ENCODE measurements at regions not wholly inside any gene's neighbourhood (a gene's known extent, or its start where the extent isn't known, plus 50 kb on each side); places are given as distances from the start of the nearest gene placed in this dataset.
"Not testable (repeated sequence)": the region's sequence is repeated elsewhere in the genome, so short reads cannot be mapped to it uniquely, and the experiment has no call there.

DNA sequence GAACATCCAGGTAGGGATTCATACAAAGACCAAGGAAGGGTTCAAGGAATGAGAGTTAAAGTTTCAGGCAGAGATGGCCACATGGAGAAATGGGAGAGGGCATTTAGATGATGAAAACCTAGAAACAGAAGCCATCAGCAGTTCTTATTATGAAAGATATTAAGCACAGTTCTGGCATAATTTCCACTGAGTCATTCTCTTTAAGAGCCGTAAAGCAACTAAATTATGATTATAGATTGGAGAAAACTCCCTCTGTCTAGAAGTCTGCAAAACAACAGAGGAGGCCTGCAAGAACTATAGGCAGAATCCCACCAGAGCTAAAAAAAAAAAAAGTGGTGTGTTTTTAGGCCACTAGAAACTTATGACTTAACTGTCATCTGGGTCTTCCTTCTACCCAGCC, 157.1 kb upstream of the MPDZ start:
- Mint-ChIP-seq H3K4me1 (no peaks in the 10 kb centered on the region), H3K27ac (no peak overlapping the region), H3K9me3 (peaks cover 2 to 3% of the 10 kb centered on the region in 2 donors), H3K27me3 (ENCODE audit: low read depth in 2 of 2) (no peaks in the 10 kb centered on the region), H3K4me3 (no peak overlapping the region), H3K36me3 (no peaks in the 10 kb centered on the region)
- DNase-seq (no peak), ATAC-seq (no peak)
- intact Hi-C loops (cut with micrococcal nuclease) = no loop called here
- H3K36me3 ChIP-seq (ENCODE audit: control insufficient read depth, insufficient read depth, low read length) = no peaks in the 10 kb centered on the region
- no peaks in the 10 kb centered on the region for H3K27me3 ChIP-seq (ENCODE audit: control insufficient read depth, insufficient read depth, low read length)
- H3K9me3 ChIP-seq (ENCODE audit: control insufficient read depth, insufficient read depth, low read length) = no peaks in the 10 kb centered on the region
- H3K27ac ChIP-seq (ENCODE audit: low read length) = no peak overlapping the region
- H3K4me3 ChIP-seq (ENCODE audit: low read length) = no peak overlapping the region
- no peaks in the 10 kb centered on the region for H3K4me1 ChIP-seq (ENCODE audit: control insufficient read depth, insufficient read depth, low read length)
- whole genome bisulfite sequencing (ENCODE audit: insufficient coverage) = no CpG with 5 or more reads among the region's 1 CpG
- TF ChIP-seq, protein P1, sequence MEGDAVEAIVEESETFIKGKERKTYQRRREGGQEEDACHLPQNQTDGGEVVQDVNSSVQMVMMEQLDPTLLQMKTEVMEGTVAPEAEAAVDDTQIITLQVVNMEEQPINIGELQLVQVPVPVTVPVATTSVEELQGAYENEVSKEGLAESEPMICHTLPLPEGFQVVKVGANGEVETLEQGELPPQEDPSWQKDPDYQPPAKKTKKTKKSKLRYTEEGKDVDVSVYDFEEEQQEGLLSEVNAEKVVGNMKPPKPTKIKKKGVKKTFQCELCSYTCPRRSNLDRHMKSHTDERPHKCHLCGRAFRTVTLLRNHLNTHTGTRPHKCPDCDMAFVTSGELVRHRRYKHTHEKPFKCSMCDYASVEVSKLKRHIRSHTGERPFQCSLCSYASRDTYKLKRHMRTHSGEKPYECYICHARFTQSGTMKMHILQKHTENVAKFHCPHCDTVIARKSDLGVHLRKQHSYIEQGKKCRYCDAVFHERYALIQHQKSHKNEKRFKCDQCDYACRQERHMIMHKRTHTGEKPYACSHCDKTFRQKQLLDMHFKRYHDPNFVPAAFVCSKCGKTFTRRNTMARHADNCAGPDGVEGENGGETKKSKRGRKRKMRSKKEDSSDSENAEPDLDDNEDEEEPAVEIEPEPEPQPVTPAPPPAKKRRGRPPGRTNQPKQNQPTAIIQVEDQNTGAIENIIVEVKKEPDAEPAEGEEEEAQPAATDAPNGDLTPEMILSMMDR (IDR thresholded peaks at IDR 0.05) = no peak

DNA sequence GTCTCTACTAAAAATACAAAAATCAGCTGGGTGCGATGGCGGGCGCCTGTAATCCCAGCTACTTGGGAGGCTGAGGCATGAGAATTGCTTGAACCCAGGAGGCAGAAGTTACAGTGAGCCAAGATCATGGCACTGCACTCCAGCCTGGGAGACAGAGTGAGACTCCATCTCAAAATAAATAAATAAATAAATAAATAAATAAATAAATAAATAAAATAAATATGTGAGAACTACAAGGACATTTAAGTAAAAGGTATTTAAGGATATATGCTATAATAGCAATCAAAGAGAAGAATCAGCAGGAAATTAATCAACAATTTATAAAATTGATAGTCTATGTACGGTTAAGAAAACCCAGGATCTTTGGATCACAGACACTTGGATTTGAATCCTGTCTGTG, 154.0 kb upstream of the MPDZ start:
- WGBS (ENCODE audit: insufficient coverage) = 98% methylated on average over 3 of the region's 4 CpGs
- H3K27ac ChIP-seq (ENCODE audit: low read length); H3K36me3 ChIP-seq (ENCODE audit: control insufficient read depth, insufficient read depth, low read length); H3K27ac Mint-ChIP-seq; H3K9me3 ChIP-seq (ENCODE audit: control insufficient read depth, insufficient read depth, low read length); H3K4me1 ChIP-seq (ENCODE audit: control insufficient read depth, insufficient read depth, low read length); H3K4me1 Mint-ChIP-seq; H3K4me3 Mint-ChIP-seq; DNase-seq; H3K4me3 ChIP-seq (ENCODE audit: low read length); H3K9me3 Mint-ChIP-seq; ATAC-seq; H3K27me3 ChIP-seq (ENCODE audit: control insufficient read depth, insufficient read depth, low read length); H3K27me3 Mint-ChIP-seq (ENCODE audit: low read depth in 2 of 2); H3K36me3 Mint-ChIP-seq; intact Hi-C loops (cut with micrococcal nuclease): not testable (repeated sequence)

DNA sequence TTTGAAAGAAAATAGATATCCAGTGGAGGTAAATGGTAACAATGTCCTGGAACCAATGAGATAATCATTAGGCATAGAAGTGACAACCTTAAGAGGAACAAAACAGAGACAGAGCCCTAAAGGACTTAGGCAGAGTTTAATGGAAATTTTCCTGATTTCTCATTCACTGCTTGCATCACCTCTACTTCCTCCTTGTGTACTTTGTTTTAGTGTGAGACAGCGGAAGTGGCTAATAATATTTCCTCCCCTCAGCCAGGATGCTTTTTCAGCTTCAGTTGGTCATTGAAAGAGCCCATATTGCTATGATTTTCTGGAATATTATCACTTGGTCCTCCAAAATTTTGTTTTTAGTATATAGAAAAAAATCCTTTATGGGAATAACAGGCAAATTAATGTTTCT, 153.4 kb upstream of the MPDZ start:
- H3K9me3 Mint-ChIP-seq = peaks cover 0 to 2% of the 10 kb centered on the region in 2 donors
- ATAC-seq = no peak
- peaks cover 4% of the 10 kb centered on the region for H3K9me3 ChIP-seq (ENCODE audit: control insufficient read depth, insufficient read depth, low read length)
- WGBS (ENCODE audit: insufficient coverage) = no CpG with 5 or more reads among the region's 1 CpG
- no peaks in the 10 kb centered on the region for H3K36me3 Mint-ChIP-seq
- no peaks in the 10 kb centered on the region for H3K36me3 ChIP-seq (ENCODE audit: control insufficient read depth, insufficient read depth, low read length)
- no peak overlapping the region for H3K4me3 ChIP-seq (ENCODE audit: low read length)
- TF ChIP-seq, protein P1 (IDR thresholded peaks at IDR 0.05) = no peak
- no peak overlapping the region for H3K27ac Mint-ChIP-seq
- intact Hi-C loops (cut with micrococcal nuclease) = no loop called here
- DNase-seq = no peak
- H3K4me3 Mint-ChIP-seq = no peak overlapping the region
- H3K27me3 ChIP-seq (ENCODE audit: control insufficient read depth, insufficient read depth, low read length) = no peaks in the 10 kb centered on the region
- no peaks in the 10 kb centered on the region for H3K4me1 Mint-ChIP-seq
- H3K4me1 ChIP-seq (ENCODE audit: control insufficient read depth, insufficient read depth, low read length) = no peaks in the 10 kb centered on the region
- H3K27me3 Mint-ChIP-seq (ENCODE audit: low read depth in 2 of 2) = no peaks in the 10 kb centered on the region
- no peak overlapping the region for H3K27ac ChIP-seq (ENCODE audit: low read length)

DNA sequence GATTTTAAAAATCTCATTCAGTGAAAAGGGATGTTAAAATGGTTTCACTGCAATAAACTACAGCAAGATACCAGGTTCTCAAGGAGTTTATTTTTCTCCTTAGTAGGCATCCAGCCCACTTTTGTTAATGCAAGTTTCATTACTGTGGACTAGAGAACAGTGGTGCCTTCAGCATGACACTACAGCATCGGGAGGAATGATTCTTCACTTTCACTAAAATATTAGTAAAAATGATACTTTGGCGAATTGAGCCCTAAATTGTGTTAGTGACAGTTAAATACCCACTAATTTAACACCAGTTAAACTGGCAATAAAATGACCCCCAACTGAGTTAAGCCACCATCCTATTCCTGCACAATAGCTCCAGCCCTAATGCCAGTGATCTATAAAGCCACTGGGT, 152.2 kb upstream of the MPDZ start:
- Histone ChIP-seq H3K36me3 (ENCODE audit: control insufficient read depth, insufficient read depth, low read length) (no peaks in the 10 kb centered on the region), H3K9me3 (ENCODE audit: control insufficient read depth, insufficient read depth, low read length) (peaks cover 4% of the 10 kb centered on the region), H3K4me3 (ENCODE audit: low read length) (no peak overlapping the region), H3K4me1 (ENCODE audit: control insufficient read depth, insufficient read depth, low read length) (no peaks in the 10 kb centered on the region), H3K27ac (ENCODE audit: low read length) (no peak overlapping the region), H3K27me3 (ENCODE audit: control insufficient read depth, insufficient read depth, low read length) (no peaks in the 10 kb centered on the region)
- no peak for DNase-seq
- no peak for ATAC-seq
- Mint-ChIP-seq H3K36me3 (no peaks in the 10 kb centered on the region), H3K27me3 (ENCODE audit: low read depth in 2 of 2) (no peaks in the 10 kb centered on the region), H3K4me1 (no peaks in the 10 kb centered on the region), H3K27ac (no peak overlapping the region), H3K4me3 (no peak overlapping the region), H3K9me3 (peaks cover 0 to 2% of the 10 kb centered on the region in 2 donors)
- intact Hi-C loops (cut with micrococcal nuclease) = no loop called here
- TF ChIP-seq, protein P1 (IDR thresholded peaks at IDR 0.05) = no peak
- 88% methylated on average over 1 of the region's 2 CpGs for WGBS (ENCODE audit: insufficient coverage)

All from natural killer cell (primary cell).